Neural progenitor cell (in vitro differentiated cells): ENCODE measurements at regions not wholly inside any gene's neighbourhood (a gene's known extent, or its start where the extent isn't known, plus 50 kb on each side); places are given as distances from the start of the nearest gene placed in this dataset.

Experiments used
- EZH2 ChIP-seq: fragments of 200-600 bp; sonication (generic); IDR thresholded peaks from 2 replicates; pipeline ENCODE4 v1.6.1; 2017; ENCODE audit warnings: antibody characterized with exemption, mild to moderate bottlenecking, moderate library complexity
- EZH2phosphoT487 ChIP-seq: fragments of 200-600 bp; sonication (generic); IDR thresholded peaks from 2 replicates; pipeline ENCODE4 v1.6.1; 2017; ENCODE audit warnings: antibody characterized with exemption
- TF ChIP-seq, protein P1 (sequence below): fragments of 200-600 bp; sonication (generic); IDR thresholded peaks from 2 replicates; pipeline ENCODE4 v1.5.1; 2017; ENCODE audit warnings: antibody characterized with exemption, mild to moderate bottlenecking

DNA sequence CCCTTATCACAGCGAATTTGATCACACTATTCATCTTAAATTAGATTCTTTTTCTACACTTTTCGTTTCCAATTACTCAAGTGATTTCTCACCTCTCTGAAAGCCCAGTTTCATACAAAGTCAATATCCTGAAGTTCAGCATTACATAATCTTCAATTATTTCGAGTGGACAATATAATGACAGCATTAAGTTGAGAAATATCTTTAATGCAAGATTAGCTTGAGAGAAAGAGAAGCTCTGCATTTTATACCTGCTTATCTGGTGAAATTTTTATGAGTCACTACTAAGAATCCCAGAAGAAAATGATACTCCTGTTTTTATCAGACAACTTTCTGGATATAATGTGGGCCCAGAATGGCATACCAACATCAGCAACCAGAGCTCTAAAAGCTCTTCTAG, 509.6 kb downstream of the KCNJ2 start:
- TF ChIP-seq EZH2 (no peak), EZH2phosphoT487 (no peak)
- TF ChIP-seq, protein P1, sequence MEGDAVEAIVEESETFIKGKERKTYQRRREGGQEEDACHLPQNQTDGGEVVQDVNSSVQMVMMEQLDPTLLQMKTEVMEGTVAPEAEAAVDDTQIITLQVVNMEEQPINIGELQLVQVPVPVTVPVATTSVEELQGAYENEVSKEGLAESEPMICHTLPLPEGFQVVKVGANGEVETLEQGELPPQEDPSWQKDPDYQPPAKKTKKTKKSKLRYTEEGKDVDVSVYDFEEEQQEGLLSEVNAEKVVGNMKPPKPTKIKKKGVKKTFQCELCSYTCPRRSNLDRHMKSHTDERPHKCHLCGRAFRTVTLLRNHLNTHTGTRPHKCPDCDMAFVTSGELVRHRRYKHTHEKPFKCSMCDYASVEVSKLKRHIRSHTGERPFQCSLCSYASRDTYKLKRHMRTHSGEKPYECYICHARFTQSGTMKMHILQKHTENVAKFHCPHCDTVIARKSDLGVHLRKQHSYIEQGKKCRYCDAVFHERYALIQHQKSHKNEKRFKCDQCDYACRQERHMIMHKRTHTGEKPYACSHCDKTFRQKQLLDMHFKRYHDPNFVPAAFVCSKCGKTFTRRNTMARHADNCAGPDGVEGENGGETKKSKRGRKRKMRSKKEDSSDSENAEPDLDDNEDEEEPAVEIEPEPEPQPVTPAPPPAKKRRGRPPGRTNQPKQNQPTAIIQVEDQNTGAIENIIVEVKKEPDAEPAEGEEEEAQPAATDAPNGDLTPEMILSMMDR, result no peak
